Caco-2 (cell line): ENCODE measurements at regions not wholly inside any gene's neighbourhood (a gene's known extent, or its start where the extent isn't known, plus 50 kb on each side); places are given as distances from the start of the nearest gene placed in this dataset.
"Not testable (repeated sequence)": the region's sequence is repeated elsewhere in the genome, so short reads cannot be mapped to it uniquely, and the experiment has no call there.

Experiments used
- BruUV-seq: library from RNA; stranded (reverse); fragments of 400-500 nt; replicated peaks from 2 replicates; lab custom pipeline; 2021; lab: Mats Ljungman, UMichigan
- CTCF ChIA-PET: fragments of 300-600 bp; sonication (Branson Sonifier 250); formaldehyde crosslinking; loops from one replicate; lab custom pipeline; 2022; ENCODE audit warnings: antibody characterized with exemption; lab: Charles Lee
- POLR2A ChIA-PET: fragments of 300-600 bp; sonication (Branson Sonifier 250); formaldehyde crosslinking; loops from one replicate; lab custom pipeline; 2022; ENCODE audit warnings: antibody characterized with exemption; lab: Charles Lee
- DNase-seq, 2 experiments: peaks; one replicate each; pipeline versions ENCODE4 v3.0.0 to v3.0.0-alpha.2; 2020 to 2022
- H3K27me3 ChIP-seq: replicated peaks from 2 replicates; pipeline ENCODE4 v1.6.0; 2011; ENCODE audit warnings: low read length; ENCODE audit not compliant: control insufficient read depth, insufficient read depth
- H3K36me3 ChIP-seq: 2 replicates; pipeline ENCODE4 v1.5.1; 2011; ENCODE audit warnings: low read length; ENCODE audit not compliant: control insufficient read depth, insufficient read depth
- H3K4me1 ChIP-seq: fragments of 250-450 bp; sonication (Bioruptor Pico); 2 replicates; pipeline ENCODE4 v1.5.1; 2020; ENCODE audit warnings: mild to moderate bottlenecking
- H3K4me3 ChIP-seq: 2 replicates; pipeline ENCODE4 v1.5.1; 2011; ENCODE audit warnings: low read depth, mild to moderate bottlenecking, control low read depth, low read length
- H3K9me3 ChIP-seq: fragments of 250-450 bp; sonication (Bioruptor Pico); 2 replicates; pipeline ENCODE4 v1.5.1; 2020; ENCODE audit warnings: mild to moderate bottlenecking, moderate library complexity
- H3K27ac Mint-ChIP-seq: one replicate; pipeline ENCODE4 v1.8.0; 2022; ENCODE audit warnings: mixed read lengths; ENCODE audit not compliant: unreplicated experiment
- H3K27me3 Mint-ChIP-seq: one replicate; pipeline ENCODE4 v1.8.0; 2022; ENCODE audit warnings: mixed read lengths; ENCODE audit not compliant: insufficient read depth, unreplicated experiment
- H3K36me3 Mint-ChIP-seq: one replicate; pipeline ENCODE4 v1.8.0; 2022; ENCODE audit warnings: mild to moderate bottlenecking, mixed read lengths; ENCODE audit not compliant: insufficient read depth, unreplicated experiment
- H3K4me1 Mint-ChIP-seq: one replicate; pipeline ENCODE4 v1.8.0; 2022; ENCODE audit warnings: low read depth, mixed read lengths; ENCODE audit not compliant: unreplicated experiment
- H3K4me3 Mint-ChIP-seq: one replicate; pipeline ENCODE4 v1.8.0; 2022; ENCODE audit warnings: mild to moderate bottlenecking, moderate library complexity, mixed read lengths; ENCODE audit not compliant: unreplicated experiment
- H3K9me3 Mint-ChIP-seq: one replicate; pipeline ENCODE4 v1.8.0; 2022; ENCODE audit warnings: mixed read lengths; ENCODE audit not compliant: unreplicated experiment
- CTCF ChIP-seq, 2 experiments: fragments of 200-600 bp in 1 of 2; IDR thresholded peaks; 1 replicate in 1 of 2; 2 replicates in 1 of 2; pipeline versions ENCODE4 v1.5.1 to v1.8.0; 2011 to 2022; ENCODE audit warnings: antibody characterized with exemption in 1 of 2, control low read depth in 1 of 2, inconsistent platforms in 1 of 2, low read depth in 1 of 2, low read length in 1 of 2, mild to moderate bottlenecking in 1 of 2, moderate library complexity in 1 of 2; ENCODE audit not compliant: insufficient read depth in 1 of 2, severe bottlenecking in 1 of 2, unreplicated experiment in 1 of 2
- intact Hi-C: fragments of 100-400 bp; cut with micrococcal nuclease; formaldehyde crosslinking; loops from one replicate; pipeline ENCODE4 v1.10.0; 2022; ENCODE audit not compliant: unreplicated experiment

DNA sequence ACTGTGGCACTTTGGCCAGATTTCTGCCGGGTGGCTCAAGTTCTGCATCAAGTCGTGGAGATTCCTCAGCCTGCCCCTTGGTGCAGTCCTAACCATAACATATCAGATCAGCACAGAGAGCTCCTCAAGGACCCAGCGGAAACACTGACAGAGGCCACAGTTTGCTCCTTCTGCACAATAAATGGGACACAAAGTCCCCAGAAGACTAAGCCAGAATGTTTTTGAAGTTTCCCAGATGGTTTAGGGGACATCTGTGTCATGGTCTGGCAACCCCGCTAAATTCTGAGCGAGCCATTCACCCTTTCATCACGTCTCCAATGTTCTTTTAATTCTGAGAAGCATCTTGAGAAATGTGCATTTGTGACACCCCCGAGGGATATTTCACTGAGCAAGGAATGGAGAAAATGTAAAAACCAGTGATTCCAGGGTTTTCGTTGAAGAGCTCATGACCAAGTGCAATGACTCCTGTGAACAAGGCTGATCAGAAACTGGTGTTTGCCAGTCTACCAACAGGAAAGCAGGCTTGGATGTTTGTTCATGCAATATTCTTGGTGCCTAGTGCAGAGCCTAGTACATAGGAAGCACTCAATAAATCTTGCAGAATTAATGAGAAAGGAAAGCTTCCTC, 64.8 kb upstream of the LMCD1 start:
- CTCF ChIA-PET = no interaction called here
- BruUV-seq = no TSS peak
- POLR2A ChIA-PET = no interaction called here

GRCh38 chr3:8438507-8439079, 63.0 kb upstream of the LMCD1 start:
- Histone ChIP-seq H3K4me3 (no peak overlapping the region), H3K27me3 (no peaks in the 10 kb centered on the region), H3K36me3 (no peaks in the 10 kb centered on the region), H3K9me3 (no peaks in the 10 kb centered on the region), H3K4me1 (peaks cover 15% of the 10 kb centered on the region)
- intact Hi-C loops = no loop called here
- no peak for TF ChIP-seq CTCF (IDR thresholded peaks at IDR 0.05; ENCODE audit: insufficient read depth in 1 of 2, low read depth in 1 of 2, low read length in 1 of 2, severe bottlenecking in 1 of 2, unreplicated experiment in 1 of 2)
- Mint-ChIP-seq H3K4me1 (peaks cover 7% of the 10 kb centered on the region), H3K4me3 (no peak overlapping the region), H3K27ac (no peak overlapping the region), H3K9me3 (peaks cover 11% of the 10 kb centered on the region), H3K27me3 (no peaks in the 10 kb centered on the region), H3K36me3 (peaks cover 9% of the 10 kb centered on the region)
- POLR2A ChIA-PET = no interaction called here
- CTCF ChIA-PET = no interaction called here
- no TSS peak for BruUV-seq
- no peak for DNase-seq

More for the DNA sequence above, 64.8 kb upstream of the LMCD1 start:
- no peak overlapping the region for H3K4me3 ChIP-seq
- no peaks in the 10 kb centered on the region for H3K9me3 ChIP-seq
- Mint-ChIP-seq H3K4me1 (peaks cover 4% of the 10 kb centered on the region), H3K36me3 (peaks cover 9% of the 10 kb centered on the region), H3K4me3 (no peak overlapping the region), H3K27ac (no peak overlapping the region), H3K27me3 (no peaks in the 10 kb centered on the region), H3K9me3 (peaks cover 11% of the 10 kb centered on the region)
- intact Hi-C loops = no loop called here
- H3K36me3 ChIP-seq = no peaks in the 10 kb centered on the region
- no peaks in the 10 kb centered on the region for H3K27me3 ChIP-seq
- TF ChIP-seq CTCF (IDR thresholded peaks at IDR 0.05; ENCODE audit: insufficient read depth in 1 of 2, low read depth in 1 of 2, low read length in 1 of 2, severe bottlenecking in 1 of 2, unreplicated experiment in 1 of 2) = no peak
- no peaks in the 10 kb centered on the region for H3K4me1 ChIP-seq
- DNase-seq = no peak

- intact Hi-C loops = loop anchor here (10.0 kb wide), 1 partner anchor 325 kb away; the partner anchor contains the start of gene OXTR
Measured at GRCh38 chr3:8440142-8440541, 61.5 kb upstream of the LMCD1 start.

More at GRCh38 chr3:8440142-8440541, 61.5 kb upstream of the LMCD1 start:
- BruUV-seq, H3K27me3 Mint-ChIP-seq, H3K4me3 Mint-ChIP-seq, H3K9me3 ChIP-seq, H3K4me1 Mint-ChIP-seq, H3K4me3 ChIP-seq, CTCF ChIA-PET, H3K36me3 ChIP-seq, H3K27ac Mint-ChIP-seq, POLR2A ChIA-PET, H3K36me3 Mint-ChIP-seq, DNase-seq, H3K27me3 ChIP-seq: not testable (repeated sequence)
- peaks cover 11% of the 10 kb centered on the region for H3K9me3 Mint-ChIP-seq
- H3K4me1 ChIP-seq = peaks cover 26% of the 10 kb centered on the region
